IMR-90 (cell line): ENCODE measurements at regions not wholly inside any gene's neighbourhood (a gene's known extent, or its start where the extent isn't known, plus 50 kb on each side); places are given as distances from the start of the nearest gene placed in this dataset.
A peak's percentile ranks its signal among the peaks of the same experiment; 100 is the strongest.

Experiments used
- ATAC-seq: fragments of 200-7000 bp; cut with Tn5 transposase; 2 replicates; pipeline ENCODE4 v1.9.1; 2020; ENCODE audit warnings: low read depth, mild to moderate bottlenecking, moderate library complexity
- BruUV-seq: library from RNA; stranded (reverse); fragments of 400-500 nt; replicated peaks from 2 replicates; lab custom pipeline; 2021; lab: Mats Ljungman, UMichigan
- CTCF ChIA-PET: fragments of 300-600 bp; formaldehyde crosslinking; extraction: SDS; loops from one replicate; lab custom pipeline; 2021; ENCODE audit warnings: antibody characterized with exemption; lab: Yijun Ruan, JAX
- POLR2A ChIA-PET: fragments of 300-600 bp; sonication (Branson Sonifier 250); formaldehyde crosslinking; loops from one replicate; lab custom pipeline; 2022; ENCODE audit warnings: antibody characterized with exemption; ENCODE audit not compliant: unreplicated experiment; lab: Charles Lee
- DNase-seq: peaks from one replicate; pipeline ENCODE4 v3.0.0; 2013
- H2AFZ ChIP-seq: replicated peaks from 2 replicates; pipeline ENCODE3; 2013; ENCODE audit warnings: low read length, mild to moderate bottlenecking; ENCODE audit not compliant: poor library complexity
- H2AK5ac ChIP-seq: 2 replicates; pipeline ENCODE4 v1.6.1; 2013; ENCODE audit warnings: low read depth, low read length, inconsistent platforms
- H2AK9ac ChIP-seq: replicated peaks from 2 replicates; pipeline ENCODE3; 2013; ENCODE audit warnings: mild to moderate bottlenecking, low read depth, low read length, moderate library complexity; ENCODE audit not compliant: poor library complexity
- H2BK120ac ChIP-seq: 2 replicates; pipeline ENCODE4 v1.6.1; 2013; ENCODE audit warnings: low read depth, low read length, inconsistent platforms
- H2BK15ac ChIP-seq: 3 replicates; pipeline ENCODE4 v1.6.1; 2013; ENCODE audit warnings: low read depth, low read length, inconsistent platforms
- H2BK20ac ChIP-seq: 2 replicates; pipeline ENCODE4 v1.6.1; 2013; ENCODE audit warnings: low read depth, mild to moderate bottlenecking, inconsistent platforms, low read length, moderate library complexity
- H2BK5ac ChIP-seq: 2 replicates; pipeline ENCODE4 v1.6.1; 2013; ENCODE audit warnings: mild to moderate bottlenecking, low read depth, low read length, inconsistent platforms; ENCODE audit not compliant: poor library complexity, severe bottlenecking
- H3K14ac ChIP-seq: replicated peaks from 2 replicates; pipeline ENCODE4 v1.6.1; 2013; ENCODE audit warnings: low read depth, low read length, inconsistent platforms
- H3K18ac ChIP-seq: 2 replicates; pipeline ENCODE4 v1.6.1; 2013; ENCODE audit warnings: low read depth, low read length, control low read depth
- H3K23ac ChIP-seq: 2 replicates; pipeline ENCODE4 v1.6.1; 2013; ENCODE audit warnings: low read depth, low read length, inconsistent platforms
- H3K27ac ChIP-seq: 2 replicates; pipeline ENCODE4 v1.5.1; 2013; ENCODE audit warnings: mild to moderate bottlenecking, control low read depth, low read length; ENCODE audit not compliant: insufficient read depth
- H3K27me3 ChIP-seq: 2 replicates; pipeline ENCODE4 v1.6.1; 2013; ENCODE audit warnings: low read length; ENCODE audit not compliant: control insufficient read depth, insufficient read depth
- H3K36me3 ChIP-seq: 2 replicates; pipeline ENCODE4 v1.6.1; 2013; ENCODE audit warnings: low read length, mixed read lengths; ENCODE audit not compliant: control insufficient read depth, insufficient read depth
- H3K4ac ChIP-seq: 2 replicates; pipeline ENCODE4 v1.6.1; 2013; ENCODE audit warnings: low read depth, low read length, inconsistent platforms
- H3K4me1 ChIP-seq: 2 replicates; pipeline ENCODE4 v1.6.1; 2013; ENCODE audit warnings: low read length, mixed read lengths; ENCODE audit not compliant: control insufficient read depth, insufficient read depth
- H3K4me2 ChIP-seq: 2 replicates; pipeline ENCODE4 v1.6.1; 2013; ENCODE audit warnings: low read depth, mild to moderate bottlenecking, control low read depth, low read length, moderate library complexity
- H3K4me3 ChIP-seq: 2 replicates; pipeline ENCODE4 v1.5.1; 2013; ENCODE audit warnings: low read depth, mild to moderate bottlenecking, control low read depth, low read length, moderate library complexity; ENCODE audit not compliant: insufficient read depth
- H3K56ac ChIP-seq: 2 replicates; pipeline ENCODE4 v1.6.1; 2013; ENCODE audit warnings: low read length, inconsistent platforms; ENCODE audit not compliant: insufficient read depth; ENCODE audit errors: extremely low read depth
- H3K79me1 ChIP-seq, 2 experiments: 2 replicates each; pipeline ENCODE4 v1.6.1; 2013; ENCODE audit warnings: low read length in 2 of 2, inconsistent platforms in 1 of 2, low read depth in 1 of 2
- H3K9ac ChIP-seq: 2 replicates; pipeline ENCODE4 v1.6.1; 2013; ENCODE audit warnings: low read depth, low read length, control low read depth
- H3K9me1 ChIP-seq: 2 replicates; pipeline ENCODE4 v1.6.1; 2013; ENCODE audit warnings: low read length, inconsistent platforms; ENCODE audit not compliant: insufficient read depth
- H3K9me3 ChIP-seq: 2 replicates; pipeline ENCODE4 v1.6.1; 2013; ENCODE audit warnings: low read length; ENCODE audit not compliant: control insufficient read depth, insufficient read depth
- H4K20me1 ChIP-seq: 2 replicates; pipeline ENCODE4 v1.6.1; 2013; ENCODE audit warnings: low read length, inconsistent platforms; ENCODE audit not compliant: insufficient read depth
- H4K5ac ChIP-seq: 2 replicates; pipeline ENCODE4 v1.6.1; 2013; ENCODE audit warnings: mild to moderate bottlenecking, low read depth, low read length, control low read depth
- H4K8ac ChIP-seq, 2 experiments: 2 replicates each; pipeline ENCODE4 v1.6.1; 2013; ENCODE audit warnings: low read depth in 2 of 2, low read length in 2 of 2, control low read depth in 1 of 2, inconsistent platforms in 1 of 2
- H4K91ac ChIP-seq: 2 replicates; pipeline ENCODE4 v1.6.1; 2013; ENCODE audit warnings: low read depth, low read length, inconsistent platforms; ENCODE audit not compliant: insufficient read depth
- FOS ChIP-seq: fragments of 150-350 bp; IDR thresholded peaks from 2 replicates; pipeline ENCODE4 v1.6.1; 2016; ENCODE audit warnings: low read depth, low read length
- MXI1 ChIP-seq: IDR thresholded peaks from 2 replicates; pipeline ENCODE4 v1.6.1; 2012; ENCODE audit warnings: low read depth, mild to moderate bottlenecking, low read length, moderate library complexity, borderline replicate concordance
- RCOR1 ChIP-seq: IDR thresholded peaks from 2 replicates; pipeline ENCODE4 v1.6.1; 2012; ENCODE audit warnings: mild to moderate bottlenecking, low read length, improper control_type of control experiment; ENCODE audit not compliant: insufficient replicate concordance
- WGBS, 2 experiments: methylation state at CpG; one replicate each; pipeline versions ENCODE4 v1.1.5 to v1.1.7; 2013; ENCODE audit warnings: missing lambda C conversion rate in 2 of 2; ENCODE audit not compliant: insufficient read length in 1 of 2; ENCODE audit errors: extremely low coverage in 2 of 2; 5-methylcytosine and 5-hydroxymethylcytosine counted together
- dilution Hi-C: fragments of 300-500 bp; cut with HindIII; formaldehyde crosslinking; loops from one replicate; pipeline ENCODE4 v1.14.3; 2018; ENCODE audit warnings: low sequenced_read_pairs; ENCODE audit not compliant: unreplicated experiment
- in situ Hi-C: fragments of 300-500 bp; cut with MboI; formaldehyde crosslinking; loops from 3 replicates; pipeline ENCODE4 v1.14.3; 2019; ENCODE audit warnings: low sequenced_read_pairs, inconsistent platforms, mixed read lengths
- intact Hi-C: fragments of 100-400 bp; cut with micrococcal nuclease; formaldehyde crosslinking; loops from 2 replicates; pipeline ENCODE4 v1.10.0; 2022

GRCh38 chr3:184448321-184449160 lies 68.7 kb downstream of the CHRD start:
- H4K8ac ChIP-seq, result no peak overlapping the region
- ChIA-PET POLR2A (no interaction called here), CTCF (no interaction called here)
- H3K18ac ChIP-seq, result no peak overlapping the region
- no peak overlapping the region for H3K9ac ChIP-seq
- no peak overlapping the region for H3K56ac ChIP-seq
- no peak overlapping the region for H3K4me2 ChIP-seq
- intact Hi-C loops, result no loop called here
- H2BK20ac ChIP-seq, result no peak overlapping the region
- H2BK120ac ChIP-seq, result no peak overlapping the region
- TF ChIP-seq MXI1 (no peak), FOS (0 out of 2 replicates have a peak, but pooled peaks have one; percentile 19), RCOR1 (no peak)
- no peak overlapping the region for H3K27ac ChIP-seq
- no peak overlapping the region for H2AK5ac ChIP-seq
- no peaks in the 10 kb centered on the region for H3K79me1 ChIP-seq
- no peak overlapping the region for H2AK9ac ChIP-seq
- H3K4ac ChIP-seq, result no peak overlapping the region
- peak; percentile 71 for DNase-seq
- 89% methylated on average over 5 of the region's 8 CpGs; no CpG with 5 or more reads in 1 of the 2 experiments for WGBS, 2 experiments
- no peaks in the 10 kb centered on the region for H3K9me1 ChIP-seq
- no peak overlapping the region for H3K4me3 ChIP-seq
- no peak overlapping the region for H2AFZ ChIP-seq
- H3K36me3 ChIP-seq, result no peaks in the 10 kb centered on the region
- H4K5ac ChIP-seq, result no peak overlapping the region
- no TSS peak for BruUV-seq
- H3K4me1 ChIP-seq, result no peaks in the 10 kb centered on the region
- no peak overlapping the region for H2BK15ac ChIP-seq
- dilution Hi-C loops, result no loop called here
- H2BK5ac ChIP-seq, result no peak overlapping the region
- peaks cover 23% of the 10 kb centered on the region for H3K27me3 ChIP-seq
- in situ Hi-C loops, result no loop called here
- no peak for ATAC-seq
- H3K14ac ChIP-seq, result no peak overlapping the region
- no peaks in the 10 kb centered on the region for H3K9me3 ChIP-seq
- H3K23ac ChIP-seq, result no peak overlapping the region
- no peaks in the 10 kb centered on the region for H4K20me1 ChIP-seq
- H4K91ac ChIP-seq, result no peak overlapping the region
